Thyroid gland (tissue), 4 donors: ENCODE measurements at regions not wholly inside any gene's neighbourhood (a gene's known extent, or its start where the extent isn't known, plus 50 kb on each side); places are given as distances from the start of the nearest gene placed in this dataset.

Experiments
- POLR2A ChIP-seq, 2 donors: fragments of 450-650 bp; IDR thresholded peaks; one replicate each; pipeline ENCODE4 v1.6.1; 2017; ENCODE audit warnings: antibody characterized with exemption in 2 of 2, mild to moderate bottlenecking in 2 of 2, moderate library complexity in 1 of 2
- TF ChIP-seq, protein P1 (sequence below), 6 experiments: fragments of 200-600 bp in 3 of 6; fragments of 450-650 bp in 3 of 6; sonication (generic) in 3 of 6; IDR thresholded peaks; one replicate each; pipeline ENCODE4 v1.5.1; 2016 to 2019; ENCODE audit warnings: antibody characterized with exemption in 6 of 6, mild to moderate bottlenecking in 2 of 6, inconsistent platforms in 1 of 6, moderate library complexity in 1 of 6

DNA sequence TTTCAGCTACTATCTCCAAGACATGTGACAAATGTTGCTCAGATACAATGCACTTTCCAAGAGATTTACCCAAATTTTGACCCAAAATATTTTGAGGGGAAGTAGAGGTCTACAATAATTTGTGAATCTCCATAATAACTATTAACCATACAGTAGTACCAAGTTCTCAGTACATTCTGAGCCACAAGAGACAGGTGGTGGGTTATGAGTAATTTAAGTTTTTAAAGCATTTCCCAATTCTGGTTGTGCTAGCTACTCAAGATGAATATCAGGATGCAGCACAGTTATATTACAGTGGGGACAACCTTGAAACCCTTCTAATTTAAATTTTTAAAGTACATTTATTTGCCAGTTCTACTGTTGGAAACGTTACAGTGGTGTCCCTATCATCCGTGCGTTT lies 92.2 kb upstream of the MITF start:
- TF ChIP-seq, protein P1, sequence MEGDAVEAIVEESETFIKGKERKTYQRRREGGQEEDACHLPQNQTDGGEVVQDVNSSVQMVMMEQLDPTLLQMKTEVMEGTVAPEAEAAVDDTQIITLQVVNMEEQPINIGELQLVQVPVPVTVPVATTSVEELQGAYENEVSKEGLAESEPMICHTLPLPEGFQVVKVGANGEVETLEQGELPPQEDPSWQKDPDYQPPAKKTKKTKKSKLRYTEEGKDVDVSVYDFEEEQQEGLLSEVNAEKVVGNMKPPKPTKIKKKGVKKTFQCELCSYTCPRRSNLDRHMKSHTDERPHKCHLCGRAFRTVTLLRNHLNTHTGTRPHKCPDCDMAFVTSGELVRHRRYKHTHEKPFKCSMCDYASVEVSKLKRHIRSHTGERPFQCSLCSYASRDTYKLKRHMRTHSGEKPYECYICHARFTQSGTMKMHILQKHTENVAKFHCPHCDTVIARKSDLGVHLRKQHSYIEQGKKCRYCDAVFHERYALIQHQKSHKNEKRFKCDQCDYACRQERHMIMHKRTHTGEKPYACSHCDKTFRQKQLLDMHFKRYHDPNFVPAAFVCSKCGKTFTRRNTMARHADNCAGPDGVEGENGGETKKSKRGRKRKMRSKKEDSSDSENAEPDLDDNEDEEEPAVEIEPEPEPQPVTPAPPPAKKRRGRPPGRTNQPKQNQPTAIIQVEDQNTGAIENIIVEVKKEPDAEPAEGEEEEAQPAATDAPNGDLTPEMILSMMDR (IDR thresholded peaks at IDR 0.05): no peak
- TF ChIP-seq POLR2A (IDR thresholded peaks at IDR 0.05): no peak
